SK-N-SH (cell line): ENCODE measurements at regions not wholly inside any gene's neighbourhood (a gene's known extent, or its start where the extent isn't known, plus 50 kb on each side); places are given as distances from the start of the nearest gene placed in this dataset.

Experiments
- CTCF ChIA-PET: fragments of 300-600, 350-600 bp; formaldehyde crosslinking; extraction: SDS; loops from one replicate; lab custom pipeline; 2021; lab: Yijun Ruan, JAX
- POLR2A ChIA-PET: fragments of 350-600 bp; sonication (Branson Sonifier 250); formaldehyde crosslinking; extraction: SDS; loops from one replicate; lab custom pipeline; 2020; ENCODE audit warnings: antibody characterized with exemption, inconsistent platforms; lab: Yijun Ruan, JAX
- DNase-seq: peaks from one replicate; pipeline ENCODE4 v3.0.0; 2012
- H2AFZ ChIP-seq: fragments of 200-600 bp; sonication (generic); 2 replicates; pipeline ENCODE4 v1.8.1; 2016; ENCODE audit warnings: antibody characterized with exemption, mild to moderate bottlenecking, low read depth
- H3F3A ChIP-seq: fragments of 200-600 bp; sonication (generic); replicated peaks from 2 replicates; pipeline ENCODE3; 2016; ENCODE audit warnings: antibody characterized with exemption, mild to moderate bottlenecking; ENCODE audit not compliant: insufficient read depth
- H3K27ac ChIP-seq, 2 experiments: fragments of 200-500 bp in 1 of 2; fragments of 200-600 bp in 1 of 2; sonication (Bioruptor generic) in 1 of 2; sonication (generic), shearing (Covaris generic) in 1 of 2; 2 replicates each; pipeline versions ENCODE4 v1.5.1 to v1.6.1; 2014 to 2016; ENCODE audit warnings: low read depth in 2 of 2, inconsistent platforms in 1 of 2, low read length in 1 of 2, mild to moderate bottlenecking in 1 of 2, mixed read lengths in 1 of 2
- H3K27me3 ChIP-seq: fragments of 200-600 bp; sonication (generic), shearing (Covaris generic); 2 replicates; pipeline ENCODE4 v1.6.1; 2016; ENCODE audit warnings: mixed run types; ENCODE audit not compliant: insufficient read depth
- H3K36me3 ChIP-seq, 2 experiments: fragments of 200-500 bp in 1 of 2; fragments of 200-600 bp in 1 of 2; sonication (Bioruptor generic) in 1 of 2; sonication (generic) in 1 of 2; replicated peaks in 1 of 2; 2 replicates each; pipeline versions ENCODE3 to v1.5.1; 2014 to 2016; ENCODE audit warnings: low read length in 1 of 2, mild to moderate bottlenecking in 1 of 2; ENCODE audit not compliant: insufficient read depth in 2 of 2, control insufficient read depth in 1 of 2
- H3K4me1 ChIP-seq, 2 experiments: fragments of 200-500 bp in 1 of 2; fragments of 200-600 bp in 1 of 2; sonication (Bioruptor generic) in 1 of 2; sonication (generic), shearing (Covaris generic) in 1 of 2; 2 replicates each; pipeline versions ENCODE4 v1.5.1 to v1.6.1; 2014 to 2016; ENCODE audit warnings: low read depth in 1 of 2, low read length in 1 of 2, mixed run types in 1 of 2; ENCODE audit not compliant: insufficient read depth in 2 of 2, control insufficient read depth in 1 of 2
- H3K4me2 ChIP-seq: fragments of 200-600 bp; sonication (generic), shearing (Covaris generic); 2 replicates; pipeline ENCODE4 v1.6.1; 2017; ENCODE audit warnings: mixed run types
- H3K4me3 ChIP-seq, 2 experiments: fragments of 200-500 bp in 1 of 2; fragments of 200-600 bp in 1 of 2; sonication (Bioruptor generic) in 1 of 2; sonication (generic), shearing (Covaris generic) in 1 of 2; 2 replicates each; pipeline versions ENCODE4 v1.5.1 to v1.8.1; 2014 to 2016; ENCODE audit warnings: low read depth in 2 of 2, inconsistent platforms in 1 of 2, low read length in 1 of 2, mild to moderate bottlenecking in 1 of 2, mixed read lengths in 1 of 2, moderate library complexity in 1 of 2
- H3K79me2 ChIP-seq: fragments of 200-600 bp; sonication (generic); 2 replicates; pipeline ENCODE4 v1.8.1; 2017; ENCODE audit warnings: mild to moderate bottlenecking; ENCODE audit not compliant: insufficient read depth
- H3K9ac ChIP-seq: fragments of 200-600 bp; sonication (generic); 2 replicates; pipeline ENCODE4 v1.6.1; 2017; ENCODE audit warnings: mixed run types
- H3K9me2 ChIP-seq: fragments of 200-600 bp; sonication (generic); 2 replicates; pipeline ENCODE4 v1.6.1; 2017; ENCODE audit warnings: mixed run types
- H3K9me3 ChIP-seq: fragments of 200-600 bp; sonication (generic); 2 replicates; pipeline ENCODE4 v1.6.1; 2017; ENCODE audit warnings: mixed run types, mild to moderate bottlenecking, moderate library complexity
- H4K20me1 ChIP-seq: fragments of 200-600 bp; sonication (generic); 2 replicates; pipeline ENCODE4 v1.6.1; 2017; ENCODE audit warnings: mild to moderate bottlenecking, mixed run types; ENCODE audit not compliant: insufficient read depth
- CHD2 ChIP-seq: fragments of 150-350 bp; IDR thresholded peaks from 2 replicates; pipeline ENCODE4 v1.6.1; 2018; ENCODE audit warnings: low read length; ENCODE audit not compliant: partially characterized antibody
- EP300 ChIP-seq, 2 experiments: IDR thresholded peaks; 2 replicates each; pipeline versions ENCODE4 v1.4.0 to v1.6.1; 2012; ENCODE audit warnings: borderline replicate concordance in 1 of 2, low read depth in 1 of 2, low read length in 1 of 2
- EZH2phosphoT487 ChIP-seq: fragments of 200-600 bp; sonication (generic); IDR thresholded peaks from 2 replicates; pipeline ENCODE4 v1.6.1; 2017; ENCODE audit warnings: low read depth, mixed run types, mild to moderate bottlenecking, antibody characterized with exemption, moderate library complexity, borderline replicate concordance
- GATA2 ChIP-seq: sonication (generic); formaldehyde crosslinking; IDR thresholded peaks from 2 replicates; pipeline ENCODE4 v1.5.0; 2020; ENCODE audit warnings: mild to moderate bottlenecking, missing genetic modification reagents
- JUND ChIP-seq: IDR thresholded peaks from 2 replicates; pipeline ENCODE4 v1.4.0; 2012
- MEF2A ChIP-seq: IDR thresholded peaks from 2 replicates; pipeline ENCODE4 v1.4.0; 2012; ENCODE audit warnings: low read depth, borderline replicate concordance
- MXI1 ChIP-seq: IDR thresholded peaks from 2 replicates; pipeline ENCODE4 v1.6.1; 2012; ENCODE audit warnings: mild to moderate bottlenecking, low read depth, low read length, improper control_type of control experiment
- NRF1 ChIP-seq: IDR thresholded peaks from 2 replicates; pipeline ENCODE4 v1.6.1; 2012; ENCODE audit warnings: low read depth, mild to moderate bottlenecking, low read length
- RFX5 ChIP-seq: IDR thresholded peaks from 2 replicates; pipeline ENCODE4 v1.6.1; 2012; ENCODE audit warnings: mild to moderate bottlenecking, improper control_type of control experiment, low read length
- RXRA ChIP-seq: IDR thresholded peaks from 2 replicates; pipeline ENCODE4 v1.4.0; 2012; ENCODE audit warnings: low read depth, mild to moderate bottlenecking, borderline replicate concordance
- SMC3 ChIP-seq: IDR thresholded peaks from 2 replicates; pipeline ENCODE4 v1.6.1; 2012; ENCODE audit warnings: low read depth, low read length, improper control_type of control experiment
- TCF12 ChIP-seq: IDR thresholded peaks from 2 replicates; pipeline ENCODE4 v1.4.0; 2012
- YY1 ChIP-seq: IDR thresholded peaks from 2 replicates; pipeline ENCODE4 v1.4.0; 2012; ENCODE audit warnings: low read depth, mild to moderate bottlenecking
- WGBS: methylation state at CpG from one replicate; pipeline ENCODE4 v1.1.6; 2017; ENCODE audit warnings: low lambda C conversion rate; 5-methylcytosine and 5-hydroxymethylcytosine counted together
- TF ChIP-seq, protein P1 (sequence below): IDR thresholded peaks from 2 replicates; pipeline ENCODE4 v1.4.0; 2012; ENCODE audit warnings: low read depth, borderline replicate concordance
- TF ChIP-seq, protein P2 (sequence below): IDR thresholded peaks from 2 replicates; pipeline ENCODE4 v1.4.0; 2012; ENCODE audit warnings: low read depth

- Histone ChIP-seq H4K20me1 (no peaks in the 10 kb centered on the region), H3K27ac (no peak overlapping the region), H3K9me3 (no peaks in the 10 kb centered on the region), H3K9ac (no peak overlapping the region), H3K79me2 (no peaks in the 10 kb centered on the region), H3K27me3 (no peaks in the 10 kb centered on the region), H2AFZ (no peak overlapping the region), H3K4me2 (no peak overlapping the region), H3K4me1 (no peaks in the 10 kb centered on the region), H3K4me3 (no peak overlapping the region), H3F3A (no peaks in the 10 kb centered on the region), H3K9me2 (no peaks in the 10 kb centered on the region), H3K36me3 (no peaks in the 10 kb centered on the region)
- WGBS: 36% methylated on average over 3 of the region's 3 CpGs
- TF ChIP-seq MEF2A: no peak
- no peak for TF ChIP-seq CHD2
- no peak for TF ChIP-seq EP300 (IDR thresholded peaks at IDR 0.05; ENCODE audit: borderline replicate concordance in 1 of 2, low read depth in 1 of 2, low read length in 1 of 2)
- no peak for TF ChIP-seq TCF12
- TF ChIP-seq, protein P1, sequence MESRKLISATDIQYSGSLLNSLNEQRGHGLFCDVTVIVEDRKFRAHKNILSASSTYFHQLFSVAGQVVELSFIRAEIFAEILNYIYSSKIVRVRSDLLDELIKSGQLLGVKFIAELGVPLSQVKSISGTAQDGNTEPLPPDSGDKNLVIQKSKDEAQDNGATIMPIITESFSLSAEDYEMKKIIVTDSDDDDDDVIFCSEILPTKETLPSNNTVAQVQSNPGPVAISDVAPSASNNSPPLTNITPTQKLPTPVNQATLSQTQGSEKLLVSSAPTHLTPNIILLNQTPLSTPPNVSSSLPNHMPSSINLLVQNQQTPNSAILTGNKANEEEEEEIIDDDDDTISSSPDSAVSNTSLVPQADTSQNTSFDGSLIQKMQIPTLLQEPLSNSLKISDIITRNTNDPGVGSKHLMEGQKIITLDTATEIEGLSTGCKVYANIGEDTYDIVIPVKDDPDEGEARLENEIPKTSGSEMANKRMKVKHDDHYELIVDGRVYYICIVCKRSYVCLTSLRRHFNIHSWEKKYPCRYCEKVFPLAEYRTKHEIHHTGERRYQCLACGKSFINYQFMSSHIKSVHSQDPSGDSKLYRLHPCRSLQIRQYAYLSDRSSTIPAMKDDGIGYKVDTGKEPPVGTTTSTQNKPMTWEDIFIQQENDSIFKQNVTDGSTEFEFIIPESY: no peak
- TF ChIP-seq RFX5: no peak
- no peak for TF ChIP-seq SMC3
- no peak for TF ChIP-seq RXRA
- TF ChIP-seq MXI1: no peak
- TF ChIP-seq NRF1: no peak
- no peak for TF ChIP-seq JUND
- no peak for DNase-seq
- ChIA-PET POLR2A (no interaction called here), CTCF (no interaction called here)
These were observed 835.1 kb downstream of the TSN start for GRCh38 chr2:122590524-122590923.

DNA sequence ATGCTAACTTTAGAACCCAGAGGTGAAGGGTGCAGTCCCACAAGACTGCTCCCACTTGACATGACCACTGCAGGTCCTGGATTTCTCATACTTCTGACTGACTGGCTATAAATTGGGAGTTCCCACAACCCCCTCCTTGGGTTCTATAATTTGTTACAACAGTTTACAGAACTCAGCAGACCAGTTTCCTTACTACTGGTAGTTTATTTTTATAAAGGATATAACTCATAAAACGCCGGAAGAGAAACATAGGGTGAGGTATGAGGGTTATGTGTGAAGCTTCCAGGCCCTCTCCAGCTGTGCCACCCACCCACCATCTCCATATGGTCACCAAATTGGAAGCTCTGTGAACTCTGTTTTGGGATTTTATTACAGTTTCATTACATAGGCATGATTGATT is 839.6 kb downstream of the TSN start:
- DNase-seq: no peak
- no peaks in the 10 kb centered on the region for H4K20me1 ChIP-seq
- no peak overlapping the region for H3K4me3 ChIP-seq
- H3K36me3 ChIP-seq: no peaks in the 10 kb centered on the region
- CTCF ChIA-PET: interaction anchor here (1.4 kb wide), 1 partner anchor 16 kb away, joined by 3 read pairs; no protein-coding TSS in a partner anchor
- POLR2A ChIA-PET: no interaction called here
- no peaks in the 10 kb centered on the region for H3K4me1 ChIP-seq
- no peaks in the 10 kb centered on the region for H3K9me3 ChIP-seq
- no peak overlapping the region for H3K9ac ChIP-seq
- H3K27ac ChIP-seq: no peak overlapping the region
- no peaks in the 10 kb centered on the region for H3F3A ChIP-seq
- H3K4me2 ChIP-seq: no peak overlapping the region
- TF ChIP-seq JUND (no peak), MEF2A (no peak), YY1 (no peak), GATA2 (CRISPR knock-in tag) (no peak), EZH2phosphoT487 (no peak)
- TF ChIP-seq, protein P1: no peak
- TF ChIP-seq, protein P2, sequence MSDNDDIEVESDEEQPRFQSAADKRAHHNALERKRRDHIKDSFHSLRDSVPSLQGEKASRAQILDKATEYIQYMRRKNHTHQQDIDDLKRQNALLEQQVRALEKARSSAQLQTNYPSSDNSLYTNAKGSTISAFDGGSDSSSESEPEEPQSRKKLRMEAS: no peak
- WGBS: 35% methylated on average over 2 of the region's 2 CpGs
- H3K27me3 ChIP-seq: no peaks in the 10 kb centered on the region
- H3K9me2 ChIP-seq: no peaks in the 10 kb centered on the region
- no peaks in the 10 kb centered on the region for H3K79me2 ChIP-seq
- no peak overlapping the region for H2AFZ ChIP-seq
